Ovary (tissue), 7 donors: ENCODE measurements at regions not wholly inside any gene's neighbourhood (a gene's known extent, or its start where the extent isn't known, plus 50 kb on each side); places are given as distances from the start of the nearest gene placed in this dataset.

Source experiments
- DNase-seq, 5 donors: peaks; one replicate each; pipeline ENCODE4 v3.0.0-alpha.2; 2019 to 2020
- H3K27ac ChIP-seq, 2 donors: fragments of 200-600 bp; one replicate each; pipeline versions ENCODE4 v1.5.1 to v1.8.0; 2019 to 2022
- H3K27me3 ChIP-seq: fragments of 200-600 bp; one replicate; pipeline ENCODE4 v1.8.0; 2022
- H3K36me3 ChIP-seq: fragments of 200-600 bp; sonication (generic); one replicate; pipeline ENCODE4 v1.5.1; 2019
- H3K4me1 ChIP-seq: one replicate; pipeline ENCODE4 v1.8.1; 2013; ENCODE audit warnings: mild to moderate bottlenecking, moderate library complexity; ENCODE audit not compliant: insufficient read depth
- H3K4me3 ChIP-seq: fragments of 200-600 bp; sonication (generic); one replicate; pipeline ENCODE4 v1.5.1; 2017
- H3K9me3 ChIP-seq, 2 donors: fragments of 200-600 bp in 1 of 2; sonication (generic) in 1 of 2; one replicate each; pipeline versions ENCODE4 v1.5.1 to v1.8.1; 2013 to 2019; ENCODE audit warnings: mild to moderate bottlenecking in 1 of 2, moderate library complexity in 1 of 2
- EP300 ChIP-seq: sonication (generic); formaldehyde crosslinking; IDR thresholded peaks from one replicate; pipeline ENCODE4 v1.6.1; 2017; ENCODE audit warnings: antibody characterized with exemption
- POLR2A ChIP-seq: fragments of 450-650 bp; IDR thresholded peaks from one replicate; pipeline ENCODE4 v1.6.1; 2017; ENCODE audit warnings: antibody characterized with exemption, mild to moderate bottlenecking, moderate library complexity
- WGBS, 3 donors: extraction: QIAGEN DNeasy Blood & Tissue Kit in 1 of 3; methylation state at CpG; one replicate each; pipeline versions ENCODE4 v1.1.5 to v1.1.7; 2013 to 2017; 5-methylcytosine and 5-hydroxymethylcytosine counted together
- intact Hi-C, 4 donors: fragments of 100-400 bp; cut with DNase I; formaldehyde crosslinking; loops; one replicate each; pipeline versions ENCODE4 v1.11.0 to v1.15.1; 2022 to 2023
- TF ChIP-seq, protein P1 (sequence below), 3 donors: fragments of 450-650 bp in 2 of 3; fragments of 200-600 bp in 1 of 3; IDR thresholded peaks; one replicate each; pipeline versions ENCODE4 v1.5.1 to v1.8.0; 2016 to 2022; ENCODE audit warnings: antibody characterized with exemption in 3 of 3, mild to moderate bottlenecking in 1 of 3
- donor health status: DM: no; HTN: no; CAD: no; lungs with moderate emphysema.
- donor health status: DM: no; HTN: no; CAD: no.
- donor health status: Bipolar disorder and iron deficiency.
- donor health status: DM: no; HTN: no; CAD: no.
- donor health status: DM: yes; HTN: yes; CAD: no.

- 74 to 76% (median 74%) methylated on average over 10 of the region's 10 CpGs for WGBS, 3 donors
- Histone ChIP-seq H3K27ac (no peak overlapping the region), H3K4me1 (no peaks in the 10 kb centered on the region), H3K36me3 (no peaks in the 10 kb centered on the region), H3K27me3 (no peaks in the 10 kb centered on the region), H3K4me3 (no peak overlapping the region), H3K9me3 (no peaks in the 10 kb centered on the region)
- DNase-seq: no peak
- TF ChIP-seq, protein P1, sequence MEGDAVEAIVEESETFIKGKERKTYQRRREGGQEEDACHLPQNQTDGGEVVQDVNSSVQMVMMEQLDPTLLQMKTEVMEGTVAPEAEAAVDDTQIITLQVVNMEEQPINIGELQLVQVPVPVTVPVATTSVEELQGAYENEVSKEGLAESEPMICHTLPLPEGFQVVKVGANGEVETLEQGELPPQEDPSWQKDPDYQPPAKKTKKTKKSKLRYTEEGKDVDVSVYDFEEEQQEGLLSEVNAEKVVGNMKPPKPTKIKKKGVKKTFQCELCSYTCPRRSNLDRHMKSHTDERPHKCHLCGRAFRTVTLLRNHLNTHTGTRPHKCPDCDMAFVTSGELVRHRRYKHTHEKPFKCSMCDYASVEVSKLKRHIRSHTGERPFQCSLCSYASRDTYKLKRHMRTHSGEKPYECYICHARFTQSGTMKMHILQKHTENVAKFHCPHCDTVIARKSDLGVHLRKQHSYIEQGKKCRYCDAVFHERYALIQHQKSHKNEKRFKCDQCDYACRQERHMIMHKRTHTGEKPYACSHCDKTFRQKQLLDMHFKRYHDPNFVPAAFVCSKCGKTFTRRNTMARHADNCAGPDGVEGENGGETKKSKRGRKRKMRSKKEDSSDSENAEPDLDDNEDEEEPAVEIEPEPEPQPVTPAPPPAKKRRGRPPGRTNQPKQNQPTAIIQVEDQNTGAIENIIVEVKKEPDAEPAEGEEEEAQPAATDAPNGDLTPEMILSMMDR (IDR thresholded peaks at IDR 0.05): no peak
- TF ChIP-seq POLR2A (no peak), EP300 (no peak)
- intact Hi-C loops: no loop called here
Measured at GRCh38 chr19:34841780-34842179, 68.8 kb upstream of the ZNF599 start.

- no peaks in the 10 kb centered on the region for H3K9me3 ChIP-seq
- H3K27me3 ChIP-seq: no peaks in the 10 kb centered on the region
- no peaks in the 10 kb centered on the region for H3K36me3 ChIP-seq
- no peak for DNase-seq
- H3K27ac ChIP-seq: no peak overlapping the region
- no peaks in the 10 kb centered on the region for H3K4me1 ChIP-seq
- WGBS, 3 donors: 4 to 9% (median 6%) methylated on average over 33 to 43 of the region's 43 CpGs
- intact Hi-C loops: no loop called here
- H3K4me3 ChIP-seq: no peak overlapping the region
- TF ChIP-seq EP300 (no peak), POLR2A (no peak)
- TF ChIP-seq, protein P1 (IDR thresholded peaks at IDR 0.05): no peak
Measured at GRCh38 chr19:34838753-34839431, 65.9 kb upstream of the ZNF599 start.

- TF ChIP-seq POLR2A: no peak
- TF ChIP-seq EP300: no peak
- TF ChIP-seq, protein P1 (IDR thresholded peaks at IDR 0.05): no peak
- Histone ChIP-seq H3K9me3 (no peaks in the 10 kb centered on the region), H3K4me1 (no peaks in the 10 kb centered on the region), H3K27me3 (no peaks in the 10 kb centered on the region), H3K36me3 (no peaks in the 10 kb centered on the region), H3K4me3 (no peak overlapping the region), H3K27ac (no peak overlapping the region)
- WGBS, 3 donors: 38 to 48% (median 41%) methylated on average over 6 of the region's 6 CpGs
- intact Hi-C loops: no loop called here
- no peak for DNase-seq
Measured at GRCh38 chr19:34838248-34838647, 65.2 kb upstream of the ZNF599 start.

- Histone ChIP-seq H3K4me3 (no peak overlapping the region), H3K27me3 (no peaks in the 10 kb centered on the region), H3K4me1 (no peaks in the 10 kb centered on the region), H3K9me3 (no peaks in the 10 kb centered on the region), H3K36me3 (no peaks in the 10 kb centered on the region), H3K27ac (no peak overlapping the region)
- 0 to 10% (median 3%) methylated on average over 1 of the region's 1 CpG for WGBS, 3 donors
- DNase-seq: peak in 3 of 5 donors; percentile 26 to 28 (median 26)
- intact Hi-C loops: no loop called here
- TF ChIP-seq EP300 (no peak), POLR2A (no peak)
- TF ChIP-seq, protein P1 (IDR thresholded peaks at IDR 0.05): no peak
Measured at GRCh38 chr19:34837262-34837661, 64.2 kb upstream of the ZNF599 start.
